Stomach (tissue), 4 donors: ENCODE measurements at regions not wholly inside any gene's neighbourhood (a gene's known extent, or its start where the extent isn't known, plus 50 kb on each side); places are given as distances from the start of the nearest gene placed in this dataset.

Experiments
- CTCF ChIP-seq, 7 experiments: fragments of 450-650 bp in 4 of 7; fragments of 200-600 bp in 3 of 7; sonication (generic) in 3 of 7; IDR thresholded peaks; one replicate each; pipeline ENCODE4 v1.5.1; 2016 to 2019; ENCODE audit warnings: antibody characterized with exemption in 7 of 7, control low read depth in 2 of 7, mild to moderate bottlenecking in 1 of 7
- POLR2A ChIP-seq, 4 donors: fragments of 450-650 bp; IDR thresholded peaks; one replicate each; pipeline ENCODE4 v1.6.1; 2016; ENCODE audit warnings: antibody characterized with exemption in 4 of 4, control low read depth in 2 of 4, mild to moderate bottlenecking in 1 of 4, moderate library complexity in 1 of 4

GRCh38 chr5:40220260-40220659, 459.5 kb upstream of the PTGER4 start:
- TF ChIP-seq POLR2A (IDR thresholded peaks at IDR 0.05) (no peak), CTCF (IDR thresholded peaks at IDR 0.05) (no peak)
